ENCODE measurements at regions not wholly inside any gene's neighbourhood (a gene's known extent, or its start where the extent isn't known, plus 50 kb on each side); places are given as distances from the start of the nearest gene placed in this dataset.
A peak's percentile ranks its signal among the peaks of the same experiment; 100 is the strongest.

- no peak for DNase-seq
Measured at GRCh38 chr2:223532712-223533111, 69.4 kb downstream of the SCG2 start.

GRCh38 chr2:223536546-223536945 is 65.6 kb downstream of the SCG2 start:
- peak; percentile 12 for DNase-seq

GRCh38 chr2:223537115-223537514 is 65.0 kb downstream of the SCG2 start:
- DNase-seq: no peak

- DNase-seq: no peak
Measured at GRCh38 chr2:223537651-223538601, 64.2 kb downstream of the SCG2 start.

GRCh38 chr2:223538920-223539440 is 63.2 kb downstream of the SCG2 start:
- no peak for DNase-seq

GRCh38 chr2:223541546-223541945 is 60.6 kb downstream of the SCG2 start:
- no peak for DNase-seq

GRCh38 chr2:223542501-223542900 is 59.7 kb downstream of the SCG2 start:
- no peak for DNase-seq

- DNase-seq: no peak
Measured at GRCh38 chr2:223545406-223545805, 56.8 kb downstream of the SCG2 start.

- DNase-seq: peak; percentile 17
Measured at GRCh38 chr2:223545830-223546229, 56.3 kb downstream of the SCG2 start.
